Spleen (tissue), 11 donors: ENCODE measurements at regions not wholly inside any gene's neighbourhood (a gene's known extent, or its start where the extent isn't known, plus 50 kb on each side); places are given as distances from the start of the nearest gene placed in this dataset.

ENCODE experiments used
- DNase-seq: peaks from one replicate; pipeline ENCODE4 v3.0.0-alpha.2; 2020
- H3K27ac ChIP-seq, 8 donors: fragments of 200-600 bp; sonication (generic) in 7 of 8; 1 replicate in 4 of 8; 2 replicates in 4 of 8; pipeline versions ENCODE4 v1.5.0 to v1.8.0; 2016 to 2021; ENCODE audit warnings: inconsistent platforms in 4 of 8, mild to moderate bottlenecking in 4 of 8, moderate library complexity in 1 of 8
- H3K27me3 ChIP-seq, 7 donors: fragments of 200-600 bp; sonication (generic) in 6 of 7; replicated peaks in 1 of 7; 1 replicate in 4 of 7; 2 replicates in 3 of 7; pipeline versions ENCODE4 v1.5.0 to v1.8.0; 2016 to 2021; ENCODE audit warnings: inconsistent platforms in 3 of 7, mild to moderate bottlenecking in 1 of 7
- H3K36me3 ChIP-seq, 6 donors: fragments of 200-600 bp; sonication (generic) in 5 of 6; 1 replicate in 4 of 6; 2 replicates in 2 of 6; pipeline versions ENCODE4 v1.5.0 to v1.8.0; 2016 to 2021; ENCODE audit warnings: inconsistent platforms in 2 of 6
- H3K4me1 ChIP-seq, 6 donors: fragments of 200-600 bp; sonication (generic) in 5 of 6; 1 replicate in 3 of 6; 2 replicates in 3 of 6; pipeline versions ENCODE4 v1.5.0 to v1.8.0; 2016 to 2021; ENCODE audit warnings: inconsistent platforms in 3 of 6
- H3K4me3 ChIP-seq, 8 donors: fragments of 200-600 bp; sonication (generic) in 7 of 8; 1 replicate in 4 of 8; 2 replicates in 4 of 8; pipeline versions ENCODE4 v1.5.0 to v1.8.0; 2016 to 2021; ENCODE audit warnings: inconsistent platforms in 4 of 8, mild to moderate bottlenecking in 4 of 8, moderate library complexity in 2 of 8
- H3K9me3 ChIP-seq, 8 donors: fragments of 200-600 bp; sonication (generic) in 7 of 8; 1 replicate in 4 of 8; 2 replicates in 4 of 8; pipeline versions ENCODE4 v1.5.0 to v1.8.0; 2016 to 2021; ENCODE audit warnings: inconsistent platforms in 4 of 8
- POLR2A ChIP-seq, 3 donors: fragments of 450-650 bp; IDR thresholded peaks; one replicate each; pipeline ENCODE4 v1.5.1; 2017; ENCODE audit warnings: antibody characterized with exemption in 3 of 3, mild to moderate bottlenecking in 1 of 3
- POLR2AphosphoS5 ChIP-seq, 3 donors: sonication (generic); formaldehyde crosslinking; IDR thresholded peaks; one replicate each; pipeline ENCODE4 v1.5.1; 2017; ENCODE audit warnings: antibody characterized with exemption in 3 of 3
- WGBS, 5 donors: extraction: QIAGEN DNeasy Blood & Tissue Kit in 3 of 5; methylation state at CpG; one replicate each; pipeline versions ENCODE4 v1.1.5 to v1.1.7; 2013 to 2018; 5-methylcytosine and 5-hydroxymethylcytosine counted together
- intact Hi-C: fragments of 100-400 bp; cut with DNase I; formaldehyde crosslinking; loops from one replicate; pipeline ENCODE4 v1.15.0; 2023; ENCODE audit warnings: low total_unique reads
- TF ChIP-seq, protein P1 (sequence below), 11 experiments: fragments of 200-600 bp in 7 of 11; fragments of 450-650 bp in 4 of 11; sonication (generic) in 4 of 11; IDR thresholded peaks in 8 of 11; conservative IDR thresholded peaks in 3 of 11; 1 replicate in 7 of 11; 2 replicates in 4 of 11; pipeline versions ENCODE4 v1.4.0 to v1.8.0; 2016 to 2021; ENCODE audit warnings: antibody characterized with exemption in 11 of 11, inconsistent platforms in 4 of 11, mild to moderate bottlenecking in 1 of 11
- donor health status: healthy with polysubstance abuse.
- donor health status: DM: no; HTN: no; CAD: no; lungs with moderate emphysema.
- donor health status: DM: no; HTN: no; CAD: no.
- donor health status: Bipolar disorder and iron deficiency.
- donor health status: healthy.
- donor health status: DM: no; HTN: no; CAD: no.
- donor health status: DM: yes; HTN: yes; CAD: no.

DNA sequence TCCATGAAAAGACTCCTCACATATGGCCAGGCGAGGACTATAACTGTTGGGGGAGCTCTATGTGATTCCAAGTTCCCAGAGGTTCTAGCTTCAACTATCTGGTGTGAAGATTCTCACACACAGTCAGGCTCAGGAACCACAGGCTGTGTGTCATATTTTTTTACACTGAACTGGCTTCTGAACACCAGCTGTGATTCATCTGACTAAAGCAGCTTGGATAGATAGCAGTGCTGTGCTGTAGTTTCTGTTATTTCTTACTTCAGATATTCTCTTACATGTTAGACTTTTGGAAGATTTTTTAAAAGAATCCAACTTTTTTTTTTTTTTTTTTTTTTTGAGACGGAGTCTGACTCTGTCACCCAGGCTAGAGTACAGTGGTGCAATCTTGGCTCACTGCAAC lies 140.7 kb upstream of the MCHR2 start:
- DNase-seq: no peak
- intact Hi-C loops: no loop called here
- Histone ChIP-seq H3K27ac (no peak overlapping the region), H3K27me3 (no peaks in the 10 kb centered on the region), H3K4me1 (no peaks in the 10 kb centered on the region), H3K4me3 (no peak overlapping the region), H3K9me3 (peaks cover 0 to 26% (median 19%) of the 10 kb centered on the region in 8 donors), H3K36me3 (no peaks in the 10 kb centered on the region)
- TF ChIP-seq, protein P1, sequence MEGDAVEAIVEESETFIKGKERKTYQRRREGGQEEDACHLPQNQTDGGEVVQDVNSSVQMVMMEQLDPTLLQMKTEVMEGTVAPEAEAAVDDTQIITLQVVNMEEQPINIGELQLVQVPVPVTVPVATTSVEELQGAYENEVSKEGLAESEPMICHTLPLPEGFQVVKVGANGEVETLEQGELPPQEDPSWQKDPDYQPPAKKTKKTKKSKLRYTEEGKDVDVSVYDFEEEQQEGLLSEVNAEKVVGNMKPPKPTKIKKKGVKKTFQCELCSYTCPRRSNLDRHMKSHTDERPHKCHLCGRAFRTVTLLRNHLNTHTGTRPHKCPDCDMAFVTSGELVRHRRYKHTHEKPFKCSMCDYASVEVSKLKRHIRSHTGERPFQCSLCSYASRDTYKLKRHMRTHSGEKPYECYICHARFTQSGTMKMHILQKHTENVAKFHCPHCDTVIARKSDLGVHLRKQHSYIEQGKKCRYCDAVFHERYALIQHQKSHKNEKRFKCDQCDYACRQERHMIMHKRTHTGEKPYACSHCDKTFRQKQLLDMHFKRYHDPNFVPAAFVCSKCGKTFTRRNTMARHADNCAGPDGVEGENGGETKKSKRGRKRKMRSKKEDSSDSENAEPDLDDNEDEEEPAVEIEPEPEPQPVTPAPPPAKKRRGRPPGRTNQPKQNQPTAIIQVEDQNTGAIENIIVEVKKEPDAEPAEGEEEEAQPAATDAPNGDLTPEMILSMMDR (IDR thresholded peaks at IDR 0.05 in 8 of 11, conservative IDR thresholded peaks at IDR 0.05 in 3 of 11): no peak
- TF ChIP-seq POLR2A (IDR thresholded peaks at IDR 0.05): no peak
- WGBS, 5 donors: 67 to 95% (median 91%) methylated on average over 1 to 2 of the region's 2 CpGs

DNA sequence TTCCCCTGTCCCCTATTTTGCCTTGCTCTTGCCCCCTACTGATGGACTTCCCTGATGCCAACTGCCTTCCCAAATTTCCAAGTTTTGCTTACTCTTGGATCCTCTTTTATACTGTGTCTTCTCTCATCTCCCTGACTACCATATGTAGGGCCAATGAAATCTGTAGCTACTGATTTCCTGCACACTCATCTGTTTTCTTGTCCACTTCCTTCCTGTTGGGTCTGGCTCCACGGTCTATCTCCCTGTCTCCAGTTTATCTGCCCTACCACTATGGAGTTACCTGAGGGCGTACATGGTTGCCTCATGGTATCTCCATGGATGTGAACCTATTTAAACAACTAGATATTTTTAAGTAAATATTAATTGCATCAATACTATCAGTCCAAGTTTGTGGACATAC lies 140.3 kb upstream of the MCHR2 start:
- no peak overlapping the region for H3K27ac ChIP-seq
- H3K27me3 ChIP-seq: no peaks in the 10 kb centered on the region
- no peaks in the 10 kb centered on the region for H3K4me1 ChIP-seq
- TF ChIP-seq POLR2AphosphoS5 (IDR thresholded peaks at IDR 0.05) (no peak), POLR2A (IDR thresholded peaks at IDR 0.05) (no peak)
- TF ChIP-seq, protein P1 (IDR thresholded peaks at IDR 0.05 in 8 of 11, conservative IDR thresholded peaks at IDR 0.05 in 3 of 11): no peak
- DNase-seq: no peak
- peaks cover 0 to 26% (median 19%) of the 10 kb centered on the region in 8 donors for H3K9me3 ChIP-seq
- H3K4me3 ChIP-seq: no peak overlapping the region
- 43 to 56% (median 52%) methylated on average over 2 of the region's 2 CpGs for WGBS, 5 donors
- H3K36me3 ChIP-seq: no peaks in the 10 kb centered on the region
- intact Hi-C loops: no loop called here

- DNase-seq: no peak
- H3K27ac ChIP-seq: no peak overlapping the region
- TF ChIP-seq, protein P1 (IDR thresholded peaks at IDR 0.05 in 8 of 11, conservative IDR thresholded peaks at IDR 0.05 in 3 of 11): no peak
- TF ChIP-seq POLR2AphosphoS5 (IDR thresholded peaks at IDR 0.05) (no peak), POLR2A (IDR thresholded peaks at IDR 0.05) (no peak)
- intact Hi-C loops: no loop called here
- peaks cover 0 to 26% (median 19%) of the 10 kb centered on the region in 8 donors for H3K9me3 ChIP-seq
- no peaks in the 10 kb centered on the region for H3K36me3 ChIP-seq
- no peaks in the 10 kb centered on the region for H3K4me1 ChIP-seq
- H3K27me3 ChIP-seq: no peaks in the 10 kb centered on the region
- no peak overlapping the region for H3K4me3 ChIP-seq
Measured at GRCh38 chr6:100132005-100132404, 138.0 kb upstream of the MCHR2 start.

DNA sequence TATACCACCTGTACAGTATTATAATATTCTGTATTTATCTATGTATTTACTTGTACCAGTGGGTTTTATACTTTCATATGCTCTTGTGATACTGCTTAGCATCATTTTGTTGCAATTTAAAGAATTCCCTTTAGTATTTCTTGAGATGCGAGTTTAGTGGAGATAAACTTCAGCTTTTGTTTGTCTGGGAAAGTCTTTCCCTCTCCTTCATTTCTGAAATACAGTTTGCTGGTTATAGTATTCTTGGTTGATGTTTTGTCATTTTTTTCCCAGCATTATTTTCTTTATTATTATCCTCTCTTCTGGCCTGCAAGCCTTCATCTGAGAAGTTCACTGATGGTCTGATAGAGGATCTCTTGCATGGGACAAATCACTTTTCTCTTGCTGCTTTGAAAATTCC lies 136.6 kb upstream of the MCHR2 start:
- 86 to 94% (median 93%) methylated on average over 1 of the region's 1 CpG for WGBS, 5 donors
- H3K36me3 ChIP-seq: no peaks in the 10 kb centered on the region
- no peaks in the 10 kb centered on the region for H3K4me1 ChIP-seq
- H3K27me3 ChIP-seq: no peaks in the 10 kb centered on the region
- H3K9me3 ChIP-seq: peaks cover 0 to 26% (median 19%) of the 10 kb centered on the region in 8 donors
- intact Hi-C loops: no loop called here
- TF ChIP-seq, protein P1 (IDR thresholded peaks at IDR 0.05 in 8 of 11, conservative IDR thresholded peaks at IDR 0.05 in 3 of 11): no peak
- TF ChIP-seq POLR2A (IDR thresholded peaks at IDR 0.05) (no peak), POLR2AphosphoS5 (IDR thresholded peaks at IDR 0.05) (no peak)
- no peak overlapping the region for H3K27ac ChIP-seq
- DNase-seq: no peak
- H3K4me3 ChIP-seq: no peak overlapping the region
